GM12878 (cell line): ENCODE measurements at regions not wholly inside any gene's neighbourhood (a gene's known extent, or its start where the extent isn't known, plus 50 kb on each side); places are given as distances from the start of the nearest gene placed in this dataset.

ENCODE experiments used
- BCL11A ChIP-seq: IDR thresholded peaks from 2 replicates; pipeline ENCODE4 v1.6.1; 2011; ENCODE audit warnings: low read depth, low read length
- ESRRA ChIP-seq: IDR thresholded peaks from 2 replicates; pipeline ENCODE4 v1.6.1; 2012; ENCODE audit warnings: mild to moderate bottlenecking, low read length, improper control_type of control experiment
- EZH2 ChIP-seq: IDR thresholded peaks from 2 replicates; pipeline ENCODE4 v1.6.1; 2012; ENCODE audit warnings: low read depth, mild to moderate bottlenecking, control low read depth, inconsistent platforms, low read length, borderline replicate concordance; ENCODE audit not compliant: control insufficient read depth
- MEF2B ChIP-seq: fragments of 450-650 bp; IDR thresholded peaks from 2 replicates; pipeline ENCODE4 v1.6.1; 2018; ENCODE audit warnings: mild to moderate bottlenecking, moderate library complexity; ENCODE audit not compliant: partially characterized antibody, poor library complexity, severe bottlenecking
- NR2C1 ChIP-seq: fragments of 450-650 bp; IDR thresholded peaks from 2 replicates; pipeline ENCODE4 v1.6.1; 2017; ENCODE audit warnings: antibody characterized with exemption, mild to moderate bottlenecking, moderate library complexity
- RELA ChIP-seq: fragments of 450-650 bp; IDR thresholded peaks from 2 replicates; pipeline ENCODE4 v1.8.0; 2014; ENCODE audit warnings: borderline replicate concordance; ENCODE audit not compliant: partially characterized antibody
- ZBTB11 ChIP-seq: fragments of 450-650 bp; formaldehyde crosslinking; IDR thresholded peaks from 2 replicates; pipeline ENCODE4 v1.5.0; 2022; ENCODE audit warnings: mild to moderate bottlenecking, missing genetic modification characterization
- ZBTB33 ChIP-seq: fragments of 450-650 bp; IDR thresholded peaks from 2 replicates; pipeline ENCODE4 v1.6.1; 2017; ENCODE audit warnings: mild to moderate bottlenecking
- ZNF687 ChIP-seq: fragments of 450-650 bp; IDR thresholded peaks from 2 replicates; pipeline ENCODE4 v1.6.1; 2017; ENCODE audit warnings: mild to moderate bottlenecking, moderate library complexity
- ZSCAN29 ChIP-seq: fragments of 450-650 bp; IDR thresholded peaks from 2 replicates; pipeline ENCODE4 v1.6.1; 2017; ENCODE audit warnings: mild to moderate bottlenecking, moderate library complexity

- TF ChIP-seq ZBTB11 (CRISPR knock-in tag) (no peak), ZSCAN29 (no peak), ZNF687 (no peak), RELA (no peak), ESRRA (no peak), NR2C1 (no peak), EZH2 (no peak), MEF2B (no peak), BCL11A (no peak), ZBTB33 (no peak)
- TF ChIP-seq, all 136 proteins: peak for 0
Observed at GRCh38 chr2:65564299-65564698, 131.9 kb upstream of the SPRED2 start (continued).
